Activated CD4-positive, alpha-beta T cell treated with anti-CD3 and anti-CD28 coated beads, Interleukin-2, amount 50 U/mL, for 4 hours (primary cell): ENCODE measurements at regions not wholly inside any gene's neighbourhood (a gene's known extent, or its start where the extent isn't known, plus 50 kb on each side); places are given as distances from the start of the nearest gene placed in this dataset.
"Not testable (repeated sequence)": the region's sequence is repeated elsewhere in the genome, so short reads cannot be mapped to it uniquely, and the experiment has no call there.

Source experiments
- DNase-seq, 2 experiments: peaks; one replicate each; pipeline ENCODE4 v3.0.0-alpha.2; 2020

GRCh38 chr11:15300341-15300740 lies 185.6 kb downstream of the INSC start:
- no peak for DNase-seq

- no peak for DNase-seq
These were observed 192.9 kb downstream of the INSC start for GRCh38 chr11:15307619-15308024.

- no peak for DNase-seq
These were observed 194.1 kb downstream of the INSC start for GRCh38 chr11:15308840-15309239.

- no peak for DNase-seq
These were observed 194.6 kb downstream of the INSC start for GRCh38 chr11:15309296-15309695.

- DNase-seq = no peak
These were observed 199.1 kb downstream of the INSC start for GRCh38 chr11:15313862-15314261.

- DNase-seq = no peak
These were observed 204.1 kb downstream of the INSC start for GRCh38 chr11:15318814-15319213.

- no peak for DNase-seq
These were observed 211.8 kb downstream of the INSC start for GRCh38 chr11:15326520-15326919.

- no peak for DNase-seq
These were observed 213.1 kb downstream of the INSC start for GRCh38 chr11:15327786-15328231.

GRCh38 chr11:15333407-15333806 lies 218.7 kb downstream of the INSC start:
- DNase-seq = no peak

GRCh38 chr11:15334766-15335165 lies 220.0 kb downstream of the INSC start:
- DNase-seq = no peak

- DNase-seq = no peak
These were observed 221.3 kb downstream of the INSC start for GRCh38 chr11:15336021-15336420.

- DNase-seq = no peak
These were observed 224.6 kb downstream of the INSC start for GRCh38 chr11:15339302-15339701.

GRCh38 chr11:15341587-15341986 lies 226.9 kb downstream of the INSC start:
- DNase-seq = no peak

- DNase-seq = no peak
These were observed 227.4 kb downstream of the INSC start for GRCh38 chr11:15342163-15342562.

- DNase-seq = no peak
These were observed 232.2 kb downstream of the INSC start for GRCh38 chr11:15346907-15347306.

GRCh38 chr11:15347969-15348734 lies 233.4 kb downstream of the INSC start:
- no peak for DNase-seq

GRCh38 chr11:15349413-15349812 lies 234.7 kb downstream of the INSC start:
- DNase-seq = no peak

- DNase-seq = no peak
These were observed 246.6 kb downstream of the INSC start for GRCh38 chr11:15361316-15361715.

GRCh38 chr11:15365286-15365685 lies 250.6 kb downstream of the INSC start:
- not testable (repeated sequence) for DNase-seq

GRCh38 chr11:15367695-15368094 lies 253.0 kb downstream of the INSC start:
- DNase-seq = no peak

- DNase-seq = no peak
These were observed 255.9 kb downstream of the INSC start for GRCh38 chr11:15370495-15371147.

GRCh38 chr11:15371533-15371932 lies 256.8 kb downstream of the INSC start:
- no peak for DNase-seq

- DNase-seq = no peak
These were observed 259.7 kb downstream of the INSC start for GRCh38 chr11:15374418-15374817.

GRCh38 chr11:15378941-15379340 lies 264.2 kb downstream of the INSC start:
- DNase-seq = no peak

- DNase-seq = no peak
These were observed 264.8 kb downstream of the INSC start for GRCh38 chr11:15379483-15379882.
